CD4-positive, alpha-beta T cell (primary cell): ENCODE measurements at regions not wholly inside any gene's neighbourhood (a gene's known extent, or its start where the extent isn't known, plus 50 kb on each side); places are given as distances from the start of the nearest gene placed in this dataset.

ENCODE experiments used
- ATAC-seq: fragments of 200-7000 bp; cut with Tn5 transposase; one replicate; pipeline ENCODE4 v1.10.0; 2022; ENCODE audit warnings: mild to moderate bottlenecking; ENCODE audit not compliant: poor library complexity
- CTCF ChIA-PET: fragments of 350-600 bp; sonication (Branson Sonifier 250); formaldehyde crosslinking; loops from one replicate; lab custom pipeline; 2021; ENCODE audit warnings: antibody characterized with exemption, inconsistent platforms; lab: Charles Lee
- POLR2A ChIA-PET: fragments of 350-600 bp; sonication (Branson Sonifier 250); formaldehyde crosslinking; loops from one replicate; lab custom pipeline; 2021; ENCODE audit warnings: antibody characterized with exemption, inconsistent platforms; lab: Charles Lee
- DNase-seq, 14 experiments: peaks; one replicate each; pipeline ENCODE4 v3.0.0-alpha.2; 2013 to 2020; ENCODE audit warnings: mixed read lengths in 2 of 14
- H3K27ac ChIP-seq, 2 donors: one replicate each; pipeline versions ENCODE4 v1.5.1 to v1.7.0; 2013; ENCODE audit warnings: low read length in 2 of 2, low read depth in 1 of 2, mild to moderate bottlenecking in 1 of 2
- H3K27me3 ChIP-seq, 2 experiments: 1 replicate in 1 of 2; 2 replicates in 1 of 2; pipeline versions ENCODE4 v1.6.1 to v1.7.0; 2013; ENCODE audit warnings: low read length in 2 of 2, control low read depth in 1 of 2, mild to moderate bottlenecking in 1 of 2, moderate library complexity in 1 of 2; ENCODE audit not compliant: insufficient read depth in 2 of 2, control insufficient read depth in 1 of 2
- H3K36me3 ChIP-seq: one replicate; pipeline ENCODE4 v1.6.1; 2013; ENCODE audit warnings: low read length, control low read depth; ENCODE audit not compliant: insufficient read depth
- H3K4me1 ChIP-seq: one replicate; pipeline ENCODE4 v1.6.1; 2013; ENCODE audit warnings: low read length, control low read depth; ENCODE audit not compliant: insufficient read depth
- H3K4me3 ChIP-seq: one replicate; pipeline ENCODE4 v1.5.1; 2013; ENCODE audit warnings: mild to moderate bottlenecking, low read length, moderate library complexity
- H3K9me3 ChIP-seq, 2 experiments: 1 replicate in 1 of 2; 2 replicates in 1 of 2; pipeline versions ENCODE4 v1.6.1 to v1.7.0; 2013; ENCODE audit warnings: low read length in 2 of 2, mild to moderate bottlenecking in 2 of 2, control low read depth in 1 of 2, moderate library complexity in 1 of 2; ENCODE audit not compliant: control insufficient read depth in 1 of 2, insufficient read depth in 1 of 2
- H3K27ac Mint-ChIP-seq: one replicate; pipeline ENCODE4 v1.8.0; 2020; ENCODE audit warnings: mixed read lengths
- H3K27me3 Mint-ChIP-seq: one replicate; pipeline ENCODE4 v1.8.0; 2021; ENCODE audit warnings: mixed read lengths
- H3K36me3 Mint-ChIP-seq: one replicate; pipeline ENCODE4 v1.8.0; 2021; ENCODE audit warnings: low read depth, mixed read lengths
- H3K4me1 Mint-ChIP-seq: one replicate; pipeline ENCODE4 v1.8.0; 2021; ENCODE audit warnings: low read depth, mixed read lengths
- H3K4me3 Mint-ChIP-seq: one replicate; pipeline ENCODE4 v1.8.0; 2020; ENCODE audit warnings: mild to moderate bottlenecking, mixed read lengths
- H3K9me3 Mint-ChIP-seq: one replicate; pipeline ENCODE4 v1.8.0; 2020; ENCODE audit warnings: mixed read lengths
- intact Hi-C, 2 experiments: fragments of 100-400 bp; cut with DNase I in 1 of 2; cut with micrococcal nuclease in 1 of 2; formaldehyde crosslinking; loops; one replicate each; pipeline versions ENCODE4 v1.15.1 to v1.9.0; 2023 to 2025; cut with DNase I, micrococcal nuclease
- TF ChIP-seq, protein P1 (sequence below): fragments of 200-600 bp; IDR thresholded peaks from one replicate; pipeline ENCODE4 v1.8.0; 2022; ENCODE audit warnings: antibody characterized with exemption, mild to moderate bottlenecking

DNA sequence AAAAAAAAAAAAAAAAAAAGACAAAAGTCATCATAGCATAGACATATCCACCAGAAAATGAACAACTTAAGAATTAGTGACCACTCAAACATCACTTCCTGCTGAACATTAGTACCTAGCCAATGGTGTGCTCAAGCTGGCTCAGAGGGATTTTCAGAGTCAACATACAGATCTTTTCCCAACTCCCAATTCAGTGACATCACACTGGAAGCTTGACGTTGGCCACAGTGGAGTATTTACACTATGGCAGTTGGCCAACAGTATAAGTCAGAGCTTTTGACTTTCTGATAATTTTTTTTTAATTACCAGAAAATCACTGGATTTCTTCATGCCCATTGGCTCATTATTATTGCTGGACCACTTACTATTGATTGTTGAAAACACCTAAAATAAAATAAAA lies 383.5 kb downstream of the ARHGEF28 start:
- TF ChIP-seq, protein P1, sequence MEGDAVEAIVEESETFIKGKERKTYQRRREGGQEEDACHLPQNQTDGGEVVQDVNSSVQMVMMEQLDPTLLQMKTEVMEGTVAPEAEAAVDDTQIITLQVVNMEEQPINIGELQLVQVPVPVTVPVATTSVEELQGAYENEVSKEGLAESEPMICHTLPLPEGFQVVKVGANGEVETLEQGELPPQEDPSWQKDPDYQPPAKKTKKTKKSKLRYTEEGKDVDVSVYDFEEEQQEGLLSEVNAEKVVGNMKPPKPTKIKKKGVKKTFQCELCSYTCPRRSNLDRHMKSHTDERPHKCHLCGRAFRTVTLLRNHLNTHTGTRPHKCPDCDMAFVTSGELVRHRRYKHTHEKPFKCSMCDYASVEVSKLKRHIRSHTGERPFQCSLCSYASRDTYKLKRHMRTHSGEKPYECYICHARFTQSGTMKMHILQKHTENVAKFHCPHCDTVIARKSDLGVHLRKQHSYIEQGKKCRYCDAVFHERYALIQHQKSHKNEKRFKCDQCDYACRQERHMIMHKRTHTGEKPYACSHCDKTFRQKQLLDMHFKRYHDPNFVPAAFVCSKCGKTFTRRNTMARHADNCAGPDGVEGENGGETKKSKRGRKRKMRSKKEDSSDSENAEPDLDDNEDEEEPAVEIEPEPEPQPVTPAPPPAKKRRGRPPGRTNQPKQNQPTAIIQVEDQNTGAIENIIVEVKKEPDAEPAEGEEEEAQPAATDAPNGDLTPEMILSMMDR = no peak
- no peaks in the 10 kb centered on the region for H3K9me3 ChIP-seq
- ChIA-PET POLR2A (no interaction called here), CTCF (no interaction called here)
- H3K27ac ChIP-seq = no peak overlapping the region
- intact Hi-C loops = no loop called here
- Mint-ChIP-seq H3K9me3 (no peaks in the 10 kb centered on the region), H3K27ac (no peak overlapping the region), H3K36me3 (no peaks in the 10 kb centered on the region), H3K4me1 (no peaks in the 10 kb centered on the region), H3K27me3 (peaks cover 50% of the 10 kb centered on the region), H3K4me3 (no peak overlapping the region)
- no peaks in the 10 kb centered on the region for H3K36me3 ChIP-seq
- peaks cover 0 to 3% of the 10 kb centered on the region in 2 experiments for H3K27me3 ChIP-seq
- ATAC-seq (no peak), DNase-seq (no peak)
- no peaks in the 10 kb centered on the region for H3K4me1 ChIP-seq
- no peak overlapping the region for H3K4me3 ChIP-seq

DNA sequence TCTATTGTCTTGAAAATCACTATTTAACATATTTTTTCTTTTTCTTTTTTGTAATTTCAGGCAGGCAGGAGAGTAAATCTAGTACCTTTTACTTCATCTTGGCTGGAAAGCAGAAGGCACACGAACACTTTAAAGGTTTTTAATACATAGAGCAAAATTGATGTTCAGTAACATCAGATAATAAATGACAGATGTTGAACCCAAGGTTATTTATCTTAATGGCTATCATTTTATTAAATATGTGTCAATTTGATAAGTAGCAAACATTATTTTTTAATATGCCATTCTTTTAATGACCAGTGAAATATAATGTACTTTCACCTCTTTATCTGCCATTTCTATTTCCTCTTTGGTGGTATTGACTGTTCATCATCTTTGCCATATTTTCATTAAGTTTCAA lies 381.2 kb downstream of the ARHGEF28 start:
- H3K36me3 ChIP-seq = no peaks in the 10 kb centered on the region
- Mint-ChIP-seq H3K27me3 (peaks cover 43% of the 10 kb centered on the region), H3K9me3 (no peaks in the 10 kb centered on the region), H3K27ac (no peak overlapping the region), H3K4me1 (no peaks in the 10 kb centered on the region), H3K4me3 (no peak overlapping the region), H3K36me3 (no peaks in the 10 kb centered on the region)
- H3K4me3 ChIP-seq = no peak overlapping the region
- ChIA-PET POLR2A (no interaction called here), CTCF (no interaction called here)
- TF ChIP-seq, protein P1 = no peak
- H3K27me3 ChIP-seq = peaks cover 0 to 3% of the 10 kb centered on the region in 2 experiments
- H3K4me1 ChIP-seq = no peaks in the 10 kb centered on the region
- DNase-seq = no peak
- H3K27ac ChIP-seq = no peak overlapping the region
- intact Hi-C loops = no loop called here
- no peak for ATAC-seq
- no peaks in the 10 kb centered on the region for H3K9me3 ChIP-seq

DNA sequence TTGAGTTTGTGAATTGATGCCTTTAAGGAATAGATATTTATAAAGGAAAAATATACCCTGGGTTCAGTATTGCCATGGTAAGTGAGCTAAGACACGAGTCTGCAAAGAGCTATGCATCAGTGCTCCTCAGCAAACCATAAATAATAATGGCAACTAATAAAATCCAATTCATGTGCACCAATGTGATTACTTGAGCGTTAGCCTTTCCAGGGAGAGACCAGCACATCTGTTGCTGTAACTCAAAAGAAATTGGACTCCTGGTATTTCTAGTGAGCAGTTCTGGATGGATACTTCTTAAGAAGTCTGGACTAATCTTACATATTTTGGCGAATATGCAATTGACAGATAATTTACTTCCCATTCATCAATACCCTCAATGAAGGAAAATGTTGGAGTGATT lies 373.3 kb downstream of the ARHGEF28 start:
- intact Hi-C loops = no loop called here
- Mint-ChIP-seq H3K27ac (no peak overlapping the region), H3K4me1 (no peaks in the 10 kb centered on the region), H3K4me3 (no peak overlapping the region), H3K36me3 (no peaks in the 10 kb centered on the region), H3K27me3 (peaks cover 29% of the 10 kb centered on the region), H3K9me3 (no peaks in the 10 kb centered on the region)
- no peaks in the 10 kb centered on the region for H3K27me3 ChIP-seq
- no peaks in the 10 kb centered on the region for H3K9me3 ChIP-seq
- H3K4me3 ChIP-seq = no peak overlapping the region
- POLR2A ChIA-PET = no interaction called here
- CTCF ChIA-PET = no interaction called here
- ATAC-seq = no peak
- no peak overlapping the region for H3K27ac ChIP-seq
- DNase-seq = no peak
- H3K36me3 ChIP-seq = no peaks in the 10 kb centered on the region
- no peaks in the 10 kb centered on the region for H3K4me1 ChIP-seq
- TF ChIP-seq, protein P1 = no peak
